HEK293T (cell line): ENCODE measurements at regions not wholly inside any gene's neighbourhood (a gene's known extent, or its start where the extent isn't known, plus 50 kb on each side); places are given as distances from the start of the nearest gene placed in this dataset.

Source experiments
- FOXK2 ChIP-seq: fragments of 450-650 bp; IDR thresholded peaks from 2 replicates; pipeline ENCODE4 v1.6.1; 2016; ENCODE audit warnings: mild to moderate bottlenecking
- FOXM1 ChIP-seq: fragments of 450-650 bp; IDR thresholded peaks from 2 replicates; pipeline ENCODE4 v1.6.1; 2017; ENCODE audit warnings: mild to moderate bottlenecking, borderline replicate concordance
- SP1 ChIP-seq: fragments of 450-650 bp; IDR thresholded peaks from 2 replicates; pipeline ENCODE4 v1.6.1; 2017
- ZNF384 ChIP-seq: fragments of 450-650 bp; IDR thresholded peaks from 2 replicates; pipeline ENCODE4 v1.6.1; 2016

DNA sequence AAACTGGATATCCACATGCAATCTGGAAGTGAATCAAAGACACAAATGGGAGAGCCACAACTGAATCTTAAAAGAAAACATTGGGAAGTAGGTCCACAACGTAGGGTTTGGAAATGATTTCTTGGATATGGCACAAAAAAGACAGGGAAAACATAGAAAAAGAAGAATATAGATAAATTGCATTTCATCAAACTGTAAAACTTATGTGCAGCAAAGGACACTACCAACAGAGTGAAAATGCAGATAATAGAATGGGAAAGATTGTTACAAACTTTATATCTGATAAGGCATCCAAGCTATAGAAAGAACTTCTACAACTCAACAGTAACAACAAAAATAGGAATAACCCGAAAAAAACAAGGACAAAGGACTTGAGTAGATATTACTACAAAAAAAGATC, 89.6 kb downstream of the ZNF280B start:
- TF ChIP-seq SP1 (no peak), ZNF384 (no peak), FOXK2 (no peak), FOXM1 (no peak)
